Activated CD4-positive, alpha-beta T cell treated with anti-CD3 and anti-CD28 coated beads for 4 hours (primary cell): ENCODE measurements at regions not wholly inside any gene's neighbourhood (a gene's known extent, or its start where the extent isn't known, plus 50 kb on each side); places are given as distances from the start of the nearest gene placed in this dataset.

Experiments
- DNase-seq, 2 donors: peaks; one replicate each; pipeline ENCODE4 v3.0.0-alpha.2; 2020

- DNase-seq, result no peak
These were observed 332.9 kb upstream of the CPEB2 start for GRCh38 chr4:14669371-14669770.

- DNase-seq, result no peak
These were observed 331.1 kb upstream of the CPEB2 start for GRCh38 chr4:14671146-14671545.

- DNase-seq, result no peak
These were observed 326.8 kb upstream of the CPEB2 start for GRCh38 chr4:14675279-14675985.

- no peak for DNase-seq
These were observed 322.4 kb upstream of the CPEB2 start for GRCh38 chr4:14679906-14680305.

GRCh38 chr4:14681330-14681729 lies 321.0 kb upstream of the CPEB2 start:
- no peak for DNase-seq

GRCh38 chr4:14693728-14694127 lies 308.6 kb upstream of the CPEB2 start:
- no peak for DNase-seq

GRCh38 chr4:14695095-14695845 lies 307.0 kb upstream of the CPEB2 start:
- no peak for DNase-seq

GRCh38 chr4:14700083-14700482 lies 302.2 kb upstream of the CPEB2 start:
- DNase-seq, result no peak

GRCh38 chr4:14700544-14700943 lies 301.7 kb upstream of the CPEB2 start:
- no peak for DNase-seq

GRCh38 chr4:14701389-14701788 lies 300.9 kb upstream of the CPEB2 start:
- no peak for DNase-seq

GRCh38 chr4:14701896-14702295 lies 300.4 kb upstream of the CPEB2 start:
- DNase-seq, result no peak

GRCh38 chr4:14708574-14708973 lies 293.7 kb upstream of the CPEB2 start:
- DNase-seq, result no peak

- no peak for DNase-seq
These were observed 291.0 kb upstream of the CPEB2 start for GRCh38 chr4:14711259-14711658.

GRCh38 chr4:14716691-14717090 lies 285.6 kb upstream of the CPEB2 start:
- no peak for DNase-seq

- no peak for DNase-seq
These were observed 283.2 kb upstream of the CPEB2 start for GRCh38 chr4:14719053-14719452.

- no peak for DNase-seq
These were observed 275.8 kb upstream of the CPEB2 start for GRCh38 chr4:14726441-14726840.

- DNase-seq, result no peak
These were observed 275.4 kb upstream of the CPEB2 start for GRCh38 chr4:14726877-14727361.

GRCh38 chr4:14729282-14730000 lies 272.8 kb upstream of the CPEB2 start:
- no peak for DNase-seq

GRCh38 chr4:14742054-14742453 lies 260.2 kb upstream of the CPEB2 start:
- DNase-seq, result no peak

- no peak for DNase-seq
These were observed 259.1 kb upstream of the CPEB2 start for GRCh38 chr4:14743172-14743571.

- DNase-seq, result no peak
These were observed 258.7 kb upstream of the CPEB2 start for GRCh38 chr4:14743601-14744000.

GRCh38 chr4:14744346-14744745 lies 257.9 kb upstream of the CPEB2 start:
- DNase-seq, result no peak

- DNase-seq, result no peak
These were observed 252.4 kb upstream of the CPEB2 start for GRCh38 chr4:14749910-14750309.
